ENCODE measurements at regions not wholly inside any gene's neighbourhood (a gene's known extent, or its start where the extent isn't known, plus 50 kb on each side); places are given as distances from the start of the nearest gene placed in this dataset.

DNA sequence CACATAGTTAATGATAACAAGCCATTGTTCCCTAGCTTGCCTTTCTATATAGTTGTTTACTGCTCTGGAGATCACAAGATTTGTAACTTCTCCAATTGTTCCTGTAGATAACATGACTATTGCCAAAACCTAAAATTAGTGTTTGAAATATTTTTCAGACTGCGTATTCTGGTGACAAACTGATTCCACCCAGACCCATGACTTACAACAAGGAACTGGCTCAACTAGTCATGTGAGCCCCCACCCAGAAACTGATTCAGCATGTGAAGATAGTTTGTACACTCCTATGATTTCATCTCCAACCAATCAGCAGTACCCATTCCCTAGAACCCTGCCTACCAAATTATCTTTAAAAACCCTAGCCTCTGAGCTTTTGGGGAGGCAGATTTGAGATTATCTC, 131.4 kb upstream of the BCL9 start:
- TF ChIP-seq, protein P1, sequence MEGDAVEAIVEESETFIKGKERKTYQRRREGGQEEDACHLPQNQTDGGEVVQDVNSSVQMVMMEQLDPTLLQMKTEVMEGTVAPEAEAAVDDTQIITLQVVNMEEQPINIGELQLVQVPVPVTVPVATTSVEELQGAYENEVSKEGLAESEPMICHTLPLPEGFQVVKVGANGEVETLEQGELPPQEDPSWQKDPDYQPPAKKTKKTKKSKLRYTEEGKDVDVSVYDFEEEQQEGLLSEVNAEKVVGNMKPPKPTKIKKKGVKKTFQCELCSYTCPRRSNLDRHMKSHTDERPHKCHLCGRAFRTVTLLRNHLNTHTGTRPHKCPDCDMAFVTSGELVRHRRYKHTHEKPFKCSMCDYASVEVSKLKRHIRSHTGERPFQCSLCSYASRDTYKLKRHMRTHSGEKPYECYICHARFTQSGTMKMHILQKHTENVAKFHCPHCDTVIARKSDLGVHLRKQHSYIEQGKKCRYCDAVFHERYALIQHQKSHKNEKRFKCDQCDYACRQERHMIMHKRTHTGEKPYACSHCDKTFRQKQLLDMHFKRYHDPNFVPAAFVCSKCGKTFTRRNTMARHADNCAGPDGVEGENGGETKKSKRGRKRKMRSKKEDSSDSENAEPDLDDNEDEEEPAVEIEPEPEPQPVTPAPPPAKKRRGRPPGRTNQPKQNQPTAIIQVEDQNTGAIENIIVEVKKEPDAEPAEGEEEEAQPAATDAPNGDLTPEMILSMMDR (conservative IDR thresholded peaks at IDR 0.05), result no peak
- no peak for TF ChIP-seq EZH2 (IDR thresholded peaks at IDR 0.05; ENCODE audit: low read depth)

All from PC-9 (cell line).